HCT116 (cell line): ENCODE measurements at regions not wholly inside any gene's neighbourhood (a gene's known extent, or its start where the extent isn't known, plus 50 kb on each side); places are given as distances from the start of the nearest gene placed in this dataset.

Experiments
- ATAC-seq: fragments of 200-7000 bp; cut with Tn5 transposase; 2 replicates; pipeline ENCODE4 v1.9.1; 2020; ENCODE audit warnings: mild to moderate bottlenecking, moderate library complexity
- BruUV-seq: library from RNA; stranded (reverse); fragments of 400-500 nt; replicated peaks from 2 replicates; lab custom pipeline; 2021; lab: Mats Ljungman, UMichigan
- CTCF ChIA-PET: fragments of 300-600 bp; sonication (Branson Sonifier 250); formaldehyde crosslinking; loops from one replicate; lab custom pipeline; 2021; ENCODE audit warnings: antibody characterized with exemption; lab: Charles Lee
- POLR2A ChIA-PET: fragments of 300-600, 350-600 bp; sonication (Branson Sonifier 250); formaldehyde crosslinking; loops from one replicate; lab custom pipeline; 2021; ENCODE audit warnings: antibody characterized with exemption; lab: Charles Lee
- RAD21 ChIA-PET, 2 experiments: fragments of 300-600 bp; sonication (Branson Sonifier 250); formaldehyde crosslinking; loops; one replicate each; lab custom pipeline; 2023; ENCODE audit warnings: low total read pairs in 2 of 2; ENCODE audit not compliant: uncharacterized antibody in 2 of 2, unreplicated experiment in 2 of 2, low non-redundant PET in 1 of 2; lab: Charles Lee
- DNase-seq: peaks from one replicate; pipeline ENCODE4 v3.0.0-alpha.2; 2010; ENCODE audit warnings: low read depth, low spot score
- H2AFZ ChIP-seq: fragments of 200-600 bp; shearing (Covaris generic), sonication (generic); 2 replicates; pipeline ENCODE4 v1.6.1; 2017; ENCODE audit warnings: low read depth, mixed run types, mixed read lengths, antibody characterized with exemption, low read length; ENCODE audit not compliant: poor library complexity, severe bottlenecking
- H3K27ac ChIP-seq: 2 replicates; pipeline ENCODE4 v1.5.1; 2012; ENCODE audit warnings: low read depth, low read length
- H3K27me3 ChIP-seq: fragments of 200-600 bp; sonication (generic); 2 replicates; pipeline ENCODE4 v1.6.1; 2016; ENCODE audit warnings: mixed run types, low read length, mixed read lengths; ENCODE audit not compliant: insufficient read depth
- H3K36me3 ChIP-seq, 2 experiments: fragments of 200-500 bp in 1 of 2; fragments of 200-600 bp in 1 of 2; sonication (Bioruptor generic) in 1 of 2; sonication (generic) in 1 of 2; 2 replicates each; pipeline versions ENCODE4 v1.5.1 to v1.6.1; 2014 to 2016; ENCODE audit warnings: low read length in 2 of 2, inconsistent platforms in 1 of 2, mixed read lengths in 1 of 2, mixed run types in 1 of 2; ENCODE audit not compliant: insufficient read depth in 2 of 2, control insufficient read depth in 1 of 2
- H3K4me1 ChIP-seq, 2 experiments: fragments of 200-600 bp in 1 of 2; sonication (generic) in 1 of 2; 2 replicates each; pipeline versions ENCODE4 v1.5.1 to v1.6.1; 2012 to 2017; ENCODE audit warnings: low read length in 2 of 2, inconsistent platforms in 1 of 2, mild to moderate bottlenecking in 1 of 2, mixed read lengths in 1 of 2, mixed run types in 1 of 2, moderate library complexity in 1 of 2; ENCODE audit not compliant: insufficient read depth in 2 of 2, control insufficient read depth in 1 of 2
- H3K4me2 ChIP-seq: fragments of 200-600 bp; sonication (generic); 2 replicates; pipeline ENCODE4 v1.6.1; 2017; ENCODE audit warnings: mixed run types, low read length, mixed read lengths
- H3K4me3 ChIP-seq, 2 experiments: fragments of 200-600 bp in 1 of 2; sonication (generic) in 1 of 2; replicated peaks in 1 of 2; 2 replicates each; pipeline ENCODE4 v1.5.1; 2011 to 2016; ENCODE audit warnings: low read length in 2 of 2, control low read depth in 1 of 2, low read depth in 1 of 2, mild to moderate bottlenecking in 1 of 2, mixed read lengths in 1 of 2, mixed run types in 1 of 2
- H3K79me2 ChIP-seq: fragments of 200-600 bp; sonication (generic); 2 replicates; pipeline ENCODE4 v1.6.1; 2017; ENCODE audit warnings: mild to moderate bottlenecking, mixed run types, low read length, moderate library complexity, mixed read lengths; ENCODE audit not compliant: insufficient read depth
- H3K9ac ChIP-seq: fragments of 200-600 bp; sonication (generic); 2 replicates; pipeline ENCODE4 v1.6.1; 2016; ENCODE audit warnings: low read length, mixed read lengths
- H3K9me2 ChIP-seq: fragments of 200-600 bp; sonication (generic), shearing (Covaris generic); 2 replicates; pipeline ENCODE4 v1.6.1; 2017; ENCODE audit warnings: mixed run types, mild to moderate bottlenecking, moderate library complexity; ENCODE audit not compliant: insufficient read depth
- H3K9me3 ChIP-seq, 2 experiments: fragments of 200-500 bp in 1 of 2; fragments of 200-600 bp in 1 of 2; sonication (Bioruptor generic) in 1 of 2; sonication (generic) in 1 of 2; 2 replicates each; pipeline ENCODE4 v1.6.1; 2014 to 2017; ENCODE audit warnings: low read length in 2 of 2, mixed read lengths in 2 of 2, inconsistent platforms in 1 of 2, low read depth in 1 of 2, mild to moderate bottlenecking in 1 of 2, mixed run types in 1 of 2, moderate library complexity in 1 of 2; ENCODE audit not compliant: control insufficient read depth in 1 of 2, insufficient read depth in 1 of 2
- H4K20me1 ChIP-seq: fragments of 200-600 bp; sonication (generic), shearing (Covaris generic); 2 replicates; pipeline ENCODE4 v1.6.1; 2017; ENCODE audit warnings: mixed run types, mild to moderate bottlenecking, moderate library complexity; ENCODE audit not compliant: insufficient read depth
- ATF3 ChIP-seq: IDR thresholded peaks from 2 replicates; pipeline ENCODE4 v1.6.1; 2012
- CBX3 ChIP-seq: IDR thresholded peaks from 2 replicates; pipeline ENCODE4 v1.6.1; 2012; ENCODE audit warnings: low read depth
- CTCF ChIP-seq, 3 experiments: fragments of 200-600 bp in 1 of 3; sonication (generic) in 1 of 3; IDR thresholded peaks in 2 of 3; conservative IDR thresholded peaks in 1 of 3; 2 replicates each; pipeline ENCODE4 v1.5.1; 2012 to 2017; ENCODE audit warnings: low read depth in 2 of 3, low read length in 2 of 3, antibody characterized with exemption in 1 of 3, borderline replicate concordance in 1 of 3, control low read depth in 1 of 3, mild to moderate bottlenecking in 1 of 3, mixed read lengths in 1 of 3, mixed run types in 1 of 3, moderate library complexity in 1 of 3; ENCODE audit not compliant: insufficient read depth in 1 of 3
- EGR1 ChIP-seq: IDR thresholded peaks from 2 replicates; pipeline ENCODE4 v1.6.1; 2012; ENCODE audit warnings: low read depth
- ELF1 ChIP-seq: IDR thresholded peaks from 2 replicates; pipeline ENCODE4 v1.6.1; 2012; ENCODE audit warnings: low read depth, borderline replicate concordance
- FOSL1 ChIP-seq: IDR thresholded peaks from 2 replicates; pipeline ENCODE4 v1.6.1; 2012; ENCODE audit warnings: low read depth
- JUND ChIP-seq: IDR thresholded peaks from 2 replicates; pipeline ENCODE4 v1.6.1; 2012
- MAX ChIP-seq: IDR thresholded peaks from 2 replicates; pipeline ENCODE4 v1.6.1; 2012
- POLR2A ChIP-seq: IDR thresholded peaks from 2 replicates; pipeline ENCODE4 v1.7.0; 2011; ENCODE audit warnings: borderline replicate concordance; ENCODE audit not compliant: insufficient read depth, insufficient read length; ENCODE audit errors: extremely low read depth
- RAD21 ChIP-seq: IDR thresholded peaks from 2 replicates; pipeline ENCODE4 v1.6.1; 2012; ENCODE audit warnings: low read depth, mild to moderate bottlenecking
- SP1 ChIP-seq: IDR thresholded peaks from 2 replicates; pipeline ENCODE4 v1.6.1; 2012; ENCODE audit warnings: low read depth
- TCF7L2 ChIP-seq: IDR thresholded peaks from 2 replicates; pipeline ENCODE4 v1.7.0; 2011; ENCODE audit warnings: borderline replicate concordance, inconsistent platforms; ENCODE audit not compliant: insufficient read depth, insufficient read length; ENCODE audit errors: extremely low read depth
- YY1 ChIP-seq: IDR thresholded peaks from 2 replicates; pipeline ENCODE4 v1.6.1; 2011; ENCODE audit warnings: low read length, low read depth, moderate library complexity, mild to moderate bottlenecking; ENCODE audit not compliant: insufficient replicate concordance; ENCODE audit errors: extremely low read depth
- ZFX ChIP-seq: fragments of 450-650 bp; IDR thresholded peaks from 2 replicates; pipeline ENCODE4 v1.6.1; 2017
- ZNF274 ChIP-seq: fragments of 200-500 bp; sonication (Bioruptor generic); IDR thresholded peaks from 2 replicates; pipeline ENCODE4 v1.6.1; 2014; ENCODE audit warnings: mild to moderate bottlenecking, low read depth, low read length, inconsistent platforms
- intact Hi-C: fragments of 100-400 bp; cut with micrococcal nuclease; formaldehyde crosslinking; loops from 2 replicates; pipeline ENCODE4 v1.10.0; 2022
- TF ChIP-seq, protein P1 (sequence below): IDR thresholded peaks from 2 replicates; pipeline ENCODE4 v1.6.1; 2012; ENCODE audit warnings: low read depth

DNA sequence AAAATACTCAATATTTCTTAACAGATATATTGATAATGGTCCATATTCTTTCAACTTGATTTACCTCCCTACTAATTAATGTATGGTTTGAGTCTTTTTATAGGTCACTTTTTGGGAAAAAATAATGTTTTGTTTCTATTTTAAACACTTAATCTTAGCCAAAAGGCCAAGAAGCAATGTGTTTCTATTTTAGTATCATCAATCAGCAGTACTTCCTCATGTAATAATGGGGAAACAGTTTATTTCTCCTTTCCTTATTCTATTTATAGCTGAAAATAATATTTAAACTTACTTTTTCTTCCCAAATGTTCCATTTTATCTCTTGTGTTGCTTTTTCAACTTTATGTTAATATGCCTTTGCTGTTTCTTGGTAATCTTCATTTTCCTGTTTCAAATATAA, 295.1 kb downstream of the ALDH8A1 start:
- no peaks in the 10 kb centered on the region for H4K20me1 ChIP-seq
- no peak overlapping the region for H3K4me3 ChIP-seq
- POLR2A ChIA-PET = no interaction called here
- no peaks in the 10 kb centered on the region for H3K9me3 ChIP-seq
- TF ChIP-seq RAD21 (no peak), TCF7L2 (no peak), POLR2A (no peak), FOSL1 (no peak), SP1 (no peak), ATF3 (no peak), CBX3 (no peak), JUND (no peak), ELF1 (no peak), YY1 (no peak), CTCF (IDR thresholded peaks at IDR 0.05 in 2 of 3, conservative IDR thresholded peaks at IDR 0.05 in 1 of 3; ENCODE audit: borderline replicate concordance in 1 of 3, insufficient read depth in 1 of 3, low read depth in 2 of 3, low read length in 2 of 3) (no peak), EGR1 (no peak), ZNF274 (no peak), MAX (no peak), ZFX (no peak)
- TF ChIP-seq, protein P1, sequence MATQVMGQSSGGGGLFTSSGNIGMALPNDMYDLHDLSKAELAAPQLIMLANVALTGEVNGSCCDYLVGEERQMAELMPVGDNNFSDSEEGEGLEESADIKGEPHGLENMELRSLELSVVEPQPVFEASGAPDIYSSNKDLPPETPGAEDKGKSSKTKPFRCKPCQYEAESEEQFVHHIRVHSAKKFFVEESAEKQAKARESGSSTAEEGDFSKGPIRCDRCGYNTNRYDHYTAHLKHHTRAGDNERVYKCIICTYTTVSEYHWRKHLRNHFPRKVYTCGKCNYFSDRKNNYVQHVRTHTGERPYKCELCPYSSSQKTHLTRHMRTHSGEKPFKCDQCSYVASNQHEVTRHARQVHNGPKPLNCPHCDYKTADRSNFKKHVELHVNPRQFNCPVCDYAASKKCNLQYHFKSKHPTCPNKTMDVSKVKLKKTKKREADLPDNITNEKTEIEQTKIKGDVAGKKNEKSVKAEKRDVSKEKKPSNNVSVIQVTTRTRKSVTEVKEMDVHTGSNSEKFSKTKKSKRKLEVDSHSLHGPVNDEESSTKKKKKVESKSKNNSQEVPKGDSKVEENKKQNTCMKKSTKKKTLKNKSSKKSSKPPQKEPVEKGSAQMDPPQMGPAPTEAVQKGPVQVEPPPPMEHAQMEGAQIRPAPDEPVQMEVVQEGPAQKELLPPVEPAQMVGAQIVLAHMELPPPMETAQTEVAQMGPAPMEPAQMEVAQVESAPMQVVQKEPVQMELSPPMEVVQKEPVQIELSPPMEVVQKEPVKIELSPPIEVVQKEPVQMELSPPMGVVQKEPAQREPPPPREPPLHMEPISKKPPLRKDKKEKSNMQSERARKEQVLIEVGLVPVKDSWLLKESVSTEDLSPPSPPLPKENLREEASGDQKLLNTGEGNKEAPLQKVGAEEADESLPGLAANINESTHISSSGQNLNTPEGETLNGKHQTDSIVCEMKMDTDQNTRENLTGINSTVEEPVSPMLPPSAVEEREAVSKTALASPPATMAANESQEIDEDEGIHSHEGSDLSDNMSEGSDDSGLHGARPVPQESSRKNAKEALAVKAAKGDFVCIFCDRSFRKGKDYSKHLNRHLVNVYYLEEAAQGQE = no peak
- H3K79me2 ChIP-seq = no peaks in the 10 kb centered on the region
- RAD21 ChIA-PET = no interaction called here
- CTCF ChIA-PET = no interaction called here
- no peak overlapping the region for H3K4me2 ChIP-seq
- no peak overlapping the region for H3K27ac ChIP-seq
- H3K36me3 ChIP-seq = no peaks in the 10 kb centered on the region
- DNase-seq = no peak
- H3K27me3 ChIP-seq = no peaks in the 10 kb centered on the region
- no peak overlapping the region for H3K9ac ChIP-seq
- BruUV-seq = no TSS peak
- peaks cover 0 to 3% of the 10 kb centered on the region in 2 experiments; a peak in 1 of 4 replicates for H3K4me1 ChIP-seq
- H2AFZ ChIP-seq = no peak overlapping the region
- intact Hi-C loops = no loop called here
- ATAC-seq = no peak
- H3K9me2 ChIP-seq = no peaks in the 10 kb centered on the region
